ENCODE measurements at regions not wholly inside any gene's neighbourhood (a gene's known extent, or its start where the extent isn't known, plus 50 kb on each side); places are given as distances from the start of the nearest gene placed in this dataset.

GRCh38 chr10:78471326-78471722 is 437.7 kb downstream of the RPS24 start:
- TF ChIP-seq ARNT (IDR thresholded peaks at IDR 0.05) (no peak), FOXA1 (IDR thresholded peaks at IDR 0.05) (no peak), SUZ12 (IDR thresholded peaks at IDR 0.05) (no peak), FOXM1 (IDR thresholded peaks at IDR 0.05; ENCODE audit: borderline replicate concordance) (no peak), ZNF384 (IDR thresholded peaks at IDR 0.05) (no peak)
- POLR2A ChIA-PET = no interaction called here
- DNase-seq (ENCODE audit: extremely low spot score) = no peak
- CTCF ChIA-PET = interaction anchor here (0.7 kb wide), 1 partner anchor 424 kb away, joined by 6 read pairs; no protein-coding TSS in a partner anchor

GRCh38 chr10:78471723-78472550 is 438.3 kb downstream of the RPS24 start:
- no peak for DNase-seq (ENCODE audit: extremely low spot score)
- ChIA-PET POLR2A (no interaction called here), CTCF (no interaction called here)
- no peak for TF ChIP-seq PKNOX1 (IDR thresholded peaks at IDR 0.05)
- no peak for TF ChIP-seq HDGF (IDR thresholded peaks at IDR 0.05; ENCODE audit: borderline replicate concordance)
- no peak for TF ChIP-seq SP1 (IDR thresholded peaks at IDR 0.05)
- no peak for TF ChIP-seq FOXK2 (IDR thresholded peaks at IDR 0.05)
- no peak for TF ChIP-seq FOXM1 (IDR thresholded peaks at IDR 0.05; ENCODE audit: borderline replicate concordance)
- no peak for TF ChIP-seq SUZ12 (IDR thresholded peaks at IDR 0.05)

- no peak for TF ChIP-seq BHLHE40 (IDR thresholded peaks at IDR 0.05; ENCODE audit: borderline replicate concordance)
- TF ChIP-seq TARDBP (IDR thresholded peaks at IDR 0.05) = no peak
- TF ChIP-seq HDGF (IDR thresholded peaks at IDR 0.05; ENCODE audit: borderline replicate concordance) = no peak
- no peak for TF ChIP-seq PKNOX1 (IDR thresholded peaks at IDR 0.05)
- no peak for DNase-seq (ENCODE audit: extremely low spot score)
- ChIA-PET CTCF (no interaction called here), POLR2A (no interaction called here)
Measured at GRCh38 chr10:78472551-78472890, 438.9 kb downstream of the RPS24 start.

- CTCF ChIA-PET = no interaction called here
- POLR2A ChIA-PET = no interaction called here
- TF ChIP-seq FOXA1 (IDR thresholded peaks at IDR 0.05) (no peak), SUZ12 (IDR thresholded peaks at IDR 0.05) (no peak), CTBP1 (IDR thresholded peaks at IDR 0.05; ENCODE audit: borderline replicate concordance) (no peak), FOXM1 (IDR thresholded peaks at IDR 0.05; ENCODE audit: borderline replicate concordance) (no peak), ARNT (IDR thresholded peaks at IDR 0.05) (no peak), SP1 (IDR thresholded peaks at IDR 0.05) (no peak), FOXK2 (IDR thresholded peaks at IDR 0.05) (no peak), PKNOX1 (IDR thresholded peaks at IDR 0.05) (no peak), L3MBTL2 (conservative IDR thresholded peaks at IDR 0.05) (no peak), ZNF384 (IDR thresholded peaks at IDR 0.05) (no peak), HDGF (IDR thresholded peaks at IDR 0.05; ENCODE audit: borderline replicate concordance) (no peak), LEF1 (IDR thresholded peaks at IDR 0.05; ENCODE audit: borderline replicate concordance) (no peak), BHLHE40 (IDR thresholded peaks at IDR 0.05; ENCODE audit: borderline replicate concordance) (no peak)
- DNase-seq (ENCODE audit: extremely low spot score) = no peak
Measured at GRCh38 chr10:78473006-78473405, 439.3 kb downstream of the RPS24 start.

GRCh38 chr10:78474743-78475142 is 441.1 kb downstream of the RPS24 start:
- no peak for DNase-seq (ENCODE audit: extremely low spot score)
- no peak for TF ChIP-seq ARNT (IDR thresholded peaks at IDR 0.05)
- no peak for TF ChIP-seq CTBP1 (IDR thresholded peaks at IDR 0.05; ENCODE audit: borderline replicate concordance)
- no peak for TF ChIP-seq FOXM1 (IDR thresholded peaks at IDR 0.05; ENCODE audit: borderline replicate concordance)
- TF ChIP-seq SUZ12 (IDR thresholded peaks at IDR 0.05) = no peak
- CTCF ChIA-PET = no interaction called here
- POLR2A ChIA-PET = no interaction called here

GRCh38 chr10:78475437-78475836 is 441.8 kb downstream of the RPS24 start:
- no peak for DNase-seq (ENCODE audit: extremely low spot score)
- ChIA-PET POLR2A (no interaction called here), CTCF (no interaction called here)
- TF ChIP-seq BHLHE40 (IDR thresholded peaks at IDR 0.05; ENCODE audit: borderline replicate concordance) (no peak), SP1 (IDR thresholded peaks at IDR 0.05) (no peak), ARNT (IDR thresholded peaks at IDR 0.05) (no peak), FOXA1 (IDR thresholded peaks at IDR 0.05) (no peak), HDGF (IDR thresholded peaks at IDR 0.05; ENCODE audit: borderline replicate concordance) (no peak), CTBP1 (IDR thresholded peaks at IDR 0.05; ENCODE audit: borderline replicate concordance) (no peak), NFRKB (IDR thresholded peaks at IDR 0.05) (no peak), L3MBTL2 (conservative IDR thresholded peaks at IDR 0.05) (no peak), FOXK2 (IDR thresholded peaks at IDR 0.05) (no peak), SUZ12 (IDR thresholded peaks at IDR 0.05) (no peak), ZNF384 (IDR thresholded peaks at IDR 0.05) (no peak), ELF4 (IDR thresholded peaks at IDR 0.05) (no peak), LEF1 (IDR thresholded peaks at IDR 0.05; ENCODE audit: borderline replicate concordance) (no peak), TARDBP (IDR thresholded peaks at IDR 0.05) (no peak), FOXM1 (IDR thresholded peaks at IDR 0.05; ENCODE audit: borderline replicate concordance) (no peak), PKNOX1 (IDR thresholded peaks at IDR 0.05) (no peak)

All from HEK293T (cell line).